ENCODE measurements at regions not wholly inside any gene's neighbourhood (a gene's known extent, or its start where the extent isn't known, plus 50 kb on each side); places are given as distances from the start of the nearest gene placed in this dataset.

DNA sequence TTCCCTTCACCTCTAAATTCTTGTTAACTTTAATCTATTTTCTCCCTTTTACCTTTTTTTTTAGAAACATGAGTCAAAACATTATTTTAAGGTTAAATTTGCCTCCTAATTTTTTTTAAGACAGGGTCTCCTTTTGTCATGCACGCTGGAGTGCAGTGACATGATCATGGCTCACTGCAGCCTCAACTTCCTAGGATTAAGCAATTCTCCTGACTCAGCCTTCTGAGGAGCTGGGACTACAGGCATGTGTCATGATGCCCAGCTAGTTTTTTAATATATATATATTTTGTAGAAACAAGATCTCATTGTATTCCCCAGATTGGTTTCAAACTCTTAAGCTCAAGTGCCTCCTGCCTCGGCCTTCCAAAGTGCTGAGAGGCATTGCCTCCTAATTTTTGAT, 424.7 kb upstream of the FAM174A start:
- no peak for TF ChIP-seq CTCF (conservative IDR thresholded peaks at IDR 0.05; ENCODE audit: low read depth, low read length)
- TF ChIP-seq EZH2 (IDR thresholded peaks at IDR 0.05; ENCODE audit: low read length, unreplicated experiment), result no peak

Data from PC-3 (cell line).